ENCODE measurements at regions not wholly inside any gene's neighbourhood (a gene's known extent, or its start where the extent isn't known, plus 50 kb on each side); places are given as distances from the start of the nearest gene placed in this dataset.
A peak's percentile ranks its signal among the peaks of the same experiment; 100 is the strongest.

GRCh38 chr1:234681990-234682389 is 72.0 kb upstream of the IRF2BP2 start:
- Mint-ChIP-seq H3K4me3 (ENCODE audit: unreplicated experiment) (no peak overlapping the region), H3K9me3 (ENCODE audit: unreplicated experiment) (peaks cover 4% of the 10 kb centered on the region), H3K27me3 (ENCODE audit: unreplicated experiment) (no peaks in the 10 kb centered on the region), H3K27ac (ENCODE audit: unreplicated experiment) (no peak overlapping the region), H3K36me3 (ENCODE audit: unreplicated experiment) (peaks cover 2% of the 10 kb centered on the region), H3K4me1 (ENCODE audit: unreplicated experiment) (peaks cover 12% of the 10 kb centered on the region)
- peak; percentile 46 for DNase-seq (ENCODE audit: extremely low spot score, unreplicated experiment)
- TF ChIP-seq CTCF (IDR thresholded peaks at IDR 0.05), result no peak

- peaks cover 2% of the 10 kb centered on the region for H3K36me3 Mint-ChIP-seq (ENCODE audit: unreplicated experiment)
- peak; percentile 17 for DNase-seq (ENCODE audit: extremely low spot score, unreplicated experiment)
- no peak for TF ChIP-seq CTCF (IDR thresholded peaks at IDR 0.05)
- H3K27me3 Mint-ChIP-seq (ENCODE audit: unreplicated experiment), result no peaks in the 10 kb centered on the region
- H3K4me1 Mint-ChIP-seq (ENCODE audit: unreplicated experiment), result peaks cover 19% of the 10 kb centered on the region
- H3K27ac Mint-ChIP-seq (ENCODE audit: unreplicated experiment), result no peak overlapping the region
- peaks cover 3% of the 10 kb centered on the region for H3K9me3 Mint-ChIP-seq (ENCODE audit: unreplicated experiment)
- H3K4me3 Mint-ChIP-seq (ENCODE audit: unreplicated experiment), result no peak overlapping the region
Measured at GRCh38 chr1:234681065-234681464, 71.1 kb upstream of the IRF2BP2 start.

- H3K27me3 Mint-ChIP-seq (ENCODE audit: unreplicated experiment), result no peaks in the 10 kb centered on the region
- no peak overlapping the region for H3K27ac Mint-ChIP-seq (ENCODE audit: unreplicated experiment)
- no peaks in the 10 kb centered on the region for H3K36me3 Mint-ChIP-seq (ENCODE audit: unreplicated experiment)
- TF ChIP-seq CTCF (IDR thresholded peaks at IDR 0.05), result no peak
- H3K9me3 Mint-ChIP-seq (ENCODE audit: unreplicated experiment), result no peaks in the 10 kb centered on the region
- peaks cover 22% of the 10 kb centered on the region for H3K4me1 Mint-ChIP-seq (ENCODE audit: unreplicated experiment)
- H3K4me3 Mint-ChIP-seq (ENCODE audit: unreplicated experiment), result no peak overlapping the region
- peak; percentile 23 for DNase-seq (ENCODE audit: extremely low spot score, unreplicated experiment)
Measured at GRCh38 chr1:234680331-234680904, 70.4 kb upstream of the IRF2BP2 start.

- Mint-ChIP-seq H3K27ac (ENCODE audit: unreplicated experiment) (peak overlapping the region; percentile 13), H3K4me3 (ENCODE audit: unreplicated experiment) (peak overlapping the region; percentile 55), H3K27me3 (ENCODE audit: unreplicated experiment) (no peaks in the 10 kb centered on the region), H3K4me1 (ENCODE audit: unreplicated experiment) (peaks cover 11% of the 10 kb centered on the region), H3K9me3 (ENCODE audit: unreplicated experiment) (no peaks in the 10 kb centered on the region), H3K36me3 (ENCODE audit: unreplicated experiment) (no peaks in the 10 kb centered on the region)
- no peak for DNase-seq (ENCODE audit: extremely low spot score, unreplicated experiment)
- TF ChIP-seq CTCF (IDR thresholded peaks at IDR 0.05), result no peak
Measured at GRCh38 chr1:234676103-234676594, 66.2 kb upstream of the IRF2BP2 start.

- H3K27ac Mint-ChIP-seq (ENCODE audit: unreplicated experiment), result no peak overlapping the region
- H3K36me3 Mint-ChIP-seq (ENCODE audit: unreplicated experiment), result no peaks in the 10 kb centered on the region
- no peaks in the 10 kb centered on the region for H3K27me3 Mint-ChIP-seq (ENCODE audit: unreplicated experiment)
- peaks cover 11% of the 10 kb centered on the region for H3K4me1 Mint-ChIP-seq (ENCODE audit: unreplicated experiment)
- H3K4me3 Mint-ChIP-seq (ENCODE audit: unreplicated experiment), result no peak overlapping the region
- H3K9me3 Mint-ChIP-seq (ENCODE audit: unreplicated experiment), result no peaks in the 10 kb centered on the region
- DNase-seq (ENCODE audit: extremely low spot score, unreplicated experiment), result no peak
- no peak for TF ChIP-seq CTCF (IDR thresholded peaks at IDR 0.05)
Measured at GRCh38 chr1:234675572-234675971, 65.6 kb upstream of the IRF2BP2 start.

All from osteocyte (in vitro differentiated cells).